ENCODE measurements at regions not wholly inside any gene's neighbourhood (a gene's known extent, or its start where the extent isn't known, plus 50 kb on each side); places are given as distances from the start of the nearest gene placed in this dataset.

- no peaks in the 10 kb centered on the region for H3K4me1 ChIP-seq
- DNase-seq (ENCODE audit: extremely low spot score), result no peak
- no peaks in the 10 kb centered on the region for H3K36me3 ChIP-seq
- intact Hi-C loops (cut with DNase I), result no loop called here
- H3K27me3 ChIP-seq, result no peaks in the 10 kb centered on the region
- 79% methylated on average over 9 of the region's 9 CpGs for WGBS
- no peaks in the 10 kb centered on the region for H3K9me3 ChIP-seq
- TF ChIP-seq EP300 (IDR thresholded peaks at IDR 0.05) (no peak), CTCF (IDR thresholded peaks at IDR 0.05) (no peak), POLR2A (IDR thresholded peaks at IDR 0.05; ENCODE audit: low read depth) (no peak), POLR2AphosphoS5 (IDR thresholded peaks at IDR 0.05) (no peak)
- H3K27ac ChIP-seq (replicated peaks in 1 of 4), result no peak overlapping the region
- H3K4me3 ChIP-seq, result no peak overlapping the region
These were observed 142.8 kb downstream of the EDEM1 start for GRCh38 chr3:5330152-5330810.

GRCh38 chr3:5331567-5332269, 144.2 kb downstream of the EDEM1 start:
- no peak for TF ChIP-seq CTCF (IDR thresholded peaks at IDR 0.05)
- no peak for TF ChIP-seq POLR2AphosphoS5 (IDR thresholded peaks at IDR 0.05)
- TF ChIP-seq POLR2A (IDR thresholded peaks at IDR 0.05; ENCODE audit: low read depth), result no peak
- TF ChIP-seq EP300 (IDR thresholded peaks at IDR 0.05), result no peak
- H3K4me3 ChIP-seq, result no peak overlapping the region
- WGBS, result 80% methylated on average over 3 of the region's 3 CpGs
- H3K9me3 ChIP-seq, result no peaks in the 10 kb centered on the region
- no peaks in the 10 kb centered on the region for H3K36me3 ChIP-seq
- H3K27me3 ChIP-seq, result no peaks in the 10 kb centered on the region
- no peak overlapping the region for H3K27ac ChIP-seq (replicated peaks in 1 of 4)
- intact Hi-C loops (cut with DNase I), result no loop called here
- no peaks in the 10 kb centered on the region for H3K4me1 ChIP-seq
- DNase-seq (ENCODE audit: extremely low spot score), result no peak

- 89% methylated on average over 3 of the region's 3 CpGs for WGBS
- Histone ChIP-seq H3K4me3 (no peak overlapping the region), H3K27ac (replicated peaks in 1 of 4) (no peak overlapping the region), H3K9me3 (no peaks in the 10 kb centered on the region), H3K4me1 (no peaks in the 10 kb centered on the region), H3K36me3 (no peaks in the 10 kb centered on the region), H3K27me3 (no peaks in the 10 kb centered on the region)
- no peak for TF ChIP-seq EP300 (IDR thresholded peaks at IDR 0.05)
- TF ChIP-seq CTCF (IDR thresholded peaks at IDR 0.05), result no peak
- no peak for TF ChIP-seq POLR2A (IDR thresholded peaks at IDR 0.05; ENCODE audit: low read depth)
- TF ChIP-seq POLR2AphosphoS5 (IDR thresholded peaks at IDR 0.05), result no peak
- no peak for DNase-seq (ENCODE audit: extremely low spot score)
- intact Hi-C loops (cut with DNase I), result no loop called here
These were observed 144.9 kb downstream of the EDEM1 start for GRCh38 chr3:5332270-5332956.

- intact Hi-C loops (cut with DNase I), result no loop called here
- no peaks in the 10 kb centered on the region for H3K9me3 ChIP-seq
- H3K4me1 ChIP-seq, result no peaks in the 10 kb centered on the region
- H3K4me3 ChIP-seq, result no peak overlapping the region
- TF ChIP-seq CTCF (IDR thresholded peaks at IDR 0.05) (no peak), EP300 (IDR thresholded peaks at IDR 0.05) (no peak), POLR2AphosphoS5 (IDR thresholded peaks at IDR 0.05) (no peak), POLR2A (IDR thresholded peaks at IDR 0.05; ENCODE audit: low read depth) (no peak)
- no peak for DNase-seq (ENCODE audit: extremely low spot score)
- WGBS, result 87% methylated on average over 8 of the region's 8 CpGs
- H3K36me3 ChIP-seq, result no peaks in the 10 kb centered on the region
- peaks cover 0 to 7% (median 0%) of the 10 kb centered on the region in 4 donors for H3K27me3 ChIP-seq
- H3K27ac ChIP-seq (replicated peaks in 1 of 4), result no peak overlapping the region
These were observed 152.5 kb downstream of the EDEM1 start for GRCh38 chr3:5339967-5340535.
